ENCODE measurements at regions not wholly inside any gene's neighbourhood (a gene's known extent, or its start where the extent isn't known, plus 50 kb on each side); places are given as distances from the start of the nearest gene placed in this dataset.

GRCh38 chr5:104295991-104296390, 733.4 kb upstream of the NUDT12 start:
- H3K4me3 ChIP-seq = no peak overlapping the region
- no peaks in the 10 kb centered on the region for H3K36me3 ChIP-seq
- intact Hi-C loops (cut with DNase I; ENCODE audit: low total_unique reads) (no loop called here), in situ Hi-C loops (cut with MboI; ENCODE audit: low sequenced_read_pairs in 4 of 4) (no loop called here)
- no peak for DNase-seq
- ATAC-seq = no peak
- no peaks in the 10 kb centered on the region for H3K27me3 ChIP-seq
- TF ChIP-seq, protein P1, sequence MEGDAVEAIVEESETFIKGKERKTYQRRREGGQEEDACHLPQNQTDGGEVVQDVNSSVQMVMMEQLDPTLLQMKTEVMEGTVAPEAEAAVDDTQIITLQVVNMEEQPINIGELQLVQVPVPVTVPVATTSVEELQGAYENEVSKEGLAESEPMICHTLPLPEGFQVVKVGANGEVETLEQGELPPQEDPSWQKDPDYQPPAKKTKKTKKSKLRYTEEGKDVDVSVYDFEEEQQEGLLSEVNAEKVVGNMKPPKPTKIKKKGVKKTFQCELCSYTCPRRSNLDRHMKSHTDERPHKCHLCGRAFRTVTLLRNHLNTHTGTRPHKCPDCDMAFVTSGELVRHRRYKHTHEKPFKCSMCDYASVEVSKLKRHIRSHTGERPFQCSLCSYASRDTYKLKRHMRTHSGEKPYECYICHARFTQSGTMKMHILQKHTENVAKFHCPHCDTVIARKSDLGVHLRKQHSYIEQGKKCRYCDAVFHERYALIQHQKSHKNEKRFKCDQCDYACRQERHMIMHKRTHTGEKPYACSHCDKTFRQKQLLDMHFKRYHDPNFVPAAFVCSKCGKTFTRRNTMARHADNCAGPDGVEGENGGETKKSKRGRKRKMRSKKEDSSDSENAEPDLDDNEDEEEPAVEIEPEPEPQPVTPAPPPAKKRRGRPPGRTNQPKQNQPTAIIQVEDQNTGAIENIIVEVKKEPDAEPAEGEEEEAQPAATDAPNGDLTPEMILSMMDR (IDR thresholded peaks at IDR 0.05 in 4 of 5, conservative IDR thresholded peaks at IDR 0.05 in 1 of 5) = no peak
- no peak for TF ChIP-seq POLR2A (IDR thresholded peaks at IDR 0.05)
- H3K9me3 ChIP-seq = no peaks in the 10 kb centered on the region
- H3K4me1 ChIP-seq = no peaks in the 10 kb centered on the region
- no peak overlapping the region for H3K27ac ChIP-seq

DNA sequence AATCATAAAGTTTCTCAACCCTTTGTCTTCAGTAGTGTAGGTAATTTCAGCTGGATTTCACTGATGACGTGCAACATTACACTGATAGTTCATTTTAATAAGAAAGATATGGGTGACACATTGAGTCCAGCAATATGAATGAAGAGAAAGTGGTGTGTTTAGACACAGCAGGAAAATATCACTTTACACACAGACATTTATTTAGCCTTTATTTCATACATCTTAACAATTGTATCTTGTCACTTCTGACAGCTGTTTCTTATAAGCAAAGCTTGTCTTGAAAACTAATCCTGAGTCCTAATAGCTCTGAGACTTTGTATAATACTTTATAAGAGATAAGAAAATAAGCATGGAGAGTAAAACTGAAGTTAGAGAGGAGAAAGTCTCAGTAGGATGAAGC, 720.5 kb upstream of the NUDT12 start:
- ATAC-seq (no peak), DNase-seq (no peak)
- Histone ChIP-seq H3K9me3 (no peaks in the 10 kb centered on the region), H3K4me1 (no peaks in the 10 kb centered on the region), H3K36me3 (no peaks in the 10 kb centered on the region), H3K27me3 (no peaks in the 10 kb centered on the region), H3K27ac (no peak overlapping the region), H3K4me3 (no peak overlapping the region)
- in situ Hi-C loops (cut with MboI; ENCODE audit: low sequenced_read_pairs in 4 of 4) = no loop called here
- TF ChIP-seq, protein P1 (IDR thresholded peaks at IDR 0.05 in 4 of 5, conservative IDR thresholded peaks at IDR 0.05 in 1 of 5) = no peak
- no peak for TF ChIP-seq POLR2A (IDR thresholded peaks at IDR 0.05)
- intact Hi-C loops (cut with DNase I; ENCODE audit: low total_unique reads) = no loop called here

- DNase-seq (no peak), ATAC-seq (no peak)
- intact Hi-C loops (cut with DNase I; ENCODE audit: low total_unique reads) (no loop called here), in situ Hi-C loops (cut with MboI; ENCODE audit: low sequenced_read_pairs in 4 of 4) (no loop called here)
- H3K36me3 ChIP-seq = no peaks in the 10 kb centered on the region
- H3K4me3 ChIP-seq = no peak overlapping the region
- H3K27me3 ChIP-seq = no peaks in the 10 kb centered on the region
- no peaks in the 10 kb centered on the region for H3K4me1 ChIP-seq
- no peak overlapping the region for H3K27ac ChIP-seq
- H3K9me3 ChIP-seq = no peaks in the 10 kb centered on the region
- TF ChIP-seq, protein P1 (IDR thresholded peaks at IDR 0.05 in 4 of 5, conservative IDR thresholded peaks at IDR 0.05 in 1 of 5) = no peak
- TF ChIP-seq POLR2A (IDR thresholded peaks at IDR 0.05) = no peak
These were observed 711.1 kb upstream of the NUDT12 start for GRCh38 chr5:104273725-104274124.

- intact Hi-C loops (cut with DNase I; ENCODE audit: low total_unique reads) = no loop called here
- no peak for ATAC-seq
- Histone ChIP-seq H3K27ac (no peak overlapping the region), H3K27me3 (no peaks in the 10 kb centered on the region), H3K4me3 (no peak overlapping the region), H3K4me1 (no peaks in the 10 kb centered on the region), H3K9me3 (no peaks in the 10 kb centered on the region), H3K36me3 (no peaks in the 10 kb centered on the region)
- in situ Hi-C loops (cut with MboI; ENCODE audit: low sequenced_read_pairs in 4 of 4) = no loop called here
- no peak for DNase-seq
- TF ChIP-seq, protein P1 (IDR thresholded peaks at IDR 0.05 in 4 of 5, conservative IDR thresholded peaks at IDR 0.05 in 1 of 5) = no peak
- TF ChIP-seq POLR2A (IDR thresholded peaks at IDR 0.05) = no peak
These were observed 704.9 kb upstream of the NUDT12 start for GRCh38 chr5:104267320-104268015.

DNA sequence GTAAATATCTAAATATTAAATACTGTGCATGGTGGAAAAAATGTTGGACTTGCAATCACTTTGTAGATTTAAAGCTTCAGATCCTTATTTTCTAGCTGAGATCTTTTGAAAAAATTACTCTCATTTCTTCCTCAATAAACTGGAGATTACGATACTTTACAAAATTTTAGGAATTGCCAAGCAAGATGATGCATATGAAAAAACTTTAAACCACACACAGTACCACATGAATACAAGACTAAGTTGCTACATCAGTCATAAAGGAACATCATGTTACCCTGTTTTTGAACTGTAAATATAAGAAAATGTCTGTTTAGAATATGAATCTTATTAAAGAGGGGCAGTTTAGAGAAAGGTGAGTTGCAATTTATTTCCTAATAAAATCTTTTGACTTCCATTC, 703.6 kb upstream of the NUDT12 start:
- H3K36me3 ChIP-seq = no peaks in the 10 kb centered on the region
- TF ChIP-seq, protein P1 (IDR thresholded peaks at IDR 0.05 in 4 of 5, conservative IDR thresholded peaks at IDR 0.05 in 1 of 5) = no peak
- no peak for TF ChIP-seq POLR2A (IDR thresholded peaks at IDR 0.05)
- H3K27ac ChIP-seq = no peak overlapping the region
- no peak for DNase-seq
- no peaks in the 10 kb centered on the region for H3K4me1 ChIP-seq
- ATAC-seq = no peak
- intact Hi-C loops (cut with DNase I; ENCODE audit: low total_unique reads) (no loop called here), in situ Hi-C loops (cut with MboI; ENCODE audit: low sequenced_read_pairs in 4 of 4) (no loop called here)
- no peak overlapping the region for H3K4me3 ChIP-seq
- H3K9me3 ChIP-seq = no peaks in the 10 kb centered on the region
- H3K27me3 ChIP-seq = no peaks in the 10 kb centered on the region
